ENCODE measurements at regions not wholly inside any gene's neighbourhood (a gene's known extent, or its start where the extent isn't known, plus 50 kb on each side); places are given as distances from the start of the nearest gene placed in this dataset.

GRCh38 chr2:136212426-136213378 is 94.8 kb upstream of the CXCR4 start:
- TF ChIP-seq CTCF (IDR thresholded peaks at IDR 0.05): no peak
- no peak for TF ChIP-seq POLR2A (IDR thresholded peaks at IDR 0.05)

Data from right lobe of liver (tissue), 4 donors.